ENCODE measurements at regions not wholly inside any gene's neighbourhood (a gene's known extent, or its start where the extent isn't known, plus 50 kb on each side); places are given as distances from the start of the nearest gene placed in this dataset.

DNA sequence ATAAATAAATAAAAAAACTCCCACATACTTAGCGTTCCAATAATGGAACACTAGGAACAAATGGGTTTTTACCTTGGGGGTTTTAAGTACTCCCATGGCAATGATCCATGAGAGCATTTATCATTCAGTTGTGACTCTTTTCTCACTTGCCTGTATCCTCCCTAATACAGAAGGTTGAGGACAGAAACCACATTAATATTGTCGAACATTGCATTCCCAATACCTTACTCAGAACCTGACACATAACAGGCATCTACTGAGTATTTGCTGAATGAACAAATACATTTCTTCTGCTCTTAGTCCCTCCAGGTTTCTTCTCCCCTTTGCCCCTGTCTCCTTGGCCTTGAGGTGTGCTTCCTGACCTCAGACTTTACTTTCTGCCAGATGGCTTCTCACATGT is 175.9 kb downstream of the CEMIP2 start:
- TF ChIP-seq POLR2AphosphoS5 (IDR thresholded peaks at IDR 0.05; ENCODE audit: low read depth, low read length) (no peak), TAF1 (IDR thresholded peaks at IDR 0.05; ENCODE audit: borderline replicate concordance, insufficient read depth, low read length) (no peak), SIN3A (IDR thresholded peaks at IDR 0.05; ENCODE audit: borderline replicate concordance, insufficient read depth, low read length) (no peak)
- TF ChIP-seq, protein P1, sequence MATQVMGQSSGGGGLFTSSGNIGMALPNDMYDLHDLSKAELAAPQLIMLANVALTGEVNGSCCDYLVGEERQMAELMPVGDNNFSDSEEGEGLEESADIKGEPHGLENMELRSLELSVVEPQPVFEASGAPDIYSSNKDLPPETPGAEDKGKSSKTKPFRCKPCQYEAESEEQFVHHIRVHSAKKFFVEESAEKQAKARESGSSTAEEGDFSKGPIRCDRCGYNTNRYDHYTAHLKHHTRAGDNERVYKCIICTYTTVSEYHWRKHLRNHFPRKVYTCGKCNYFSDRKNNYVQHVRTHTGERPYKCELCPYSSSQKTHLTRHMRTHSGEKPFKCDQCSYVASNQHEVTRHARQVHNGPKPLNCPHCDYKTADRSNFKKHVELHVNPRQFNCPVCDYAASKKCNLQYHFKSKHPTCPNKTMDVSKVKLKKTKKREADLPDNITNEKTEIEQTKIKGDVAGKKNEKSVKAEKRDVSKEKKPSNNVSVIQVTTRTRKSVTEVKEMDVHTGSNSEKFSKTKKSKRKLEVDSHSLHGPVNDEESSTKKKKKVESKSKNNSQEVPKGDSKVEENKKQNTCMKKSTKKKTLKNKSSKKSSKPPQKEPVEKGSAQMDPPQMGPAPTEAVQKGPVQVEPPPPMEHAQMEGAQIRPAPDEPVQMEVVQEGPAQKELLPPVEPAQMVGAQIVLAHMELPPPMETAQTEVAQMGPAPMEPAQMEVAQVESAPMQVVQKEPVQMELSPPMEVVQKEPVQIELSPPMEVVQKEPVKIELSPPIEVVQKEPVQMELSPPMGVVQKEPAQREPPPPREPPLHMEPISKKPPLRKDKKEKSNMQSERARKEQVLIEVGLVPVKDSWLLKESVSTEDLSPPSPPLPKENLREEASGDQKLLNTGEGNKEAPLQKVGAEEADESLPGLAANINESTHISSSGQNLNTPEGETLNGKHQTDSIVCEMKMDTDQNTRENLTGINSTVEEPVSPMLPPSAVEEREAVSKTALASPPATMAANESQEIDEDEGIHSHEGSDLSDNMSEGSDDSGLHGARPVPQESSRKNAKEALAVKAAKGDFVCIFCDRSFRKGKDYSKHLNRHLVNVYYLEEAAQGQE (IDR thresholded peaks at IDR 0.05; ENCODE audit: insufficient read depth in 1 of 2, low read depth in 2 of 2, low read length in 2 of 2) = no peak

All from PFSK-1 (cell line).